ENCODE measurements at regions not wholly inside any gene's neighbourhood (a gene's known extent, or its start where the extent isn't known, plus 50 kb on each side); places are given as distances from the start of the nearest gene placed in this dataset.
A peak's percentile ranks its signal among the peaks of the same experiment; 100 is the strongest.

- TF ChIP-seq CTCF (conservative IDR thresholded peaks at IDR 0.05) (0 out of 2 replicates have a peak, but pooled peaks have one; percentile 31), EZH2 (IDR thresholded peaks at IDR 0.05; ENCODE audit: low read depth) (no peak)
Observed at GRCh38 chr14:35229792-35230089, 62.4 kb upstream of the PSMA6 start.

Data from PC-9 (cell line).